ENCODE measurements at regions not wholly inside any gene's neighbourhood (a gene's known extent, or its start where the extent isn't known, plus 50 kb on each side); places are given as distances from the start of the nearest gene placed in this dataset.

DNA sequence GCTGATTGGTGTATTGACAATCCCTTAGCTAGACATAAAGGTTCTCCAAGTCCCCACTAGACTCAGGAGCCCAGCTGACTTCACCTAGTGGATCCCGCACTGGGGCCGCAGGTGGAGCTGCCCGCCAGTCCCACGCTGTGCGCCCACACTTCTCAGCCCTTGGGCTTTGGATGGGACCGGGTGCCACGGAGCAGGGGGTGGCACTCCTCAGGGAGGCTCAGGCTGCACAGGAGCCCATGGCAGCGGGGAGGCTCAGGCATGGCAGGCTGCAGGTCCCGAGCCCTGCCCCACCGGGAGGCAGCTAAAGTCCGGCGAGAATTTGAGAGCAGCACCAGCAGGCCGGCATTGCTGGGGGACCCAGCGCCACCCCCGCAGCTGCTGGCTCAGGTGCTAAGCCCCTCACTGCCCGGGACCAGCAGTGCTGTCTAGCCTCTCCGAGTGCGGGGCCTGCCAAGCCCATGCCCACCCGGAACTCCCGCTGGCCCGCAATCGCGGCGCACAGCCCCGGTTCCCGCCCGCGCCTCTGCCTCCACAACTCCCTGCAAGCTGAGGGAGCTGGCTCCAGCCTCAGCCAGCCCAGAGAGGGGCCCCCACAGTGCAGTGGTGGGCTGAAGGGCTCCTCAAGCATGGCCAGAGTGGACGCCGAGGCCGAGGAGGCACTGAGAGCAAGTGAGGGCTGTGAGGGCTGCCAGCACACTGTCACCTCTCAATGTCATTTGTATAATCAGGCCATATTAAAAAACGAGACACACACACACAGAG, 437.2 kb downstream of the CSNK1G3 start:
- CTCF ChIA-PET = no interaction called here

GRCh38 chr5:123947797-123948196, 435.8 kb downstream of the CSNK1G3 start:
- CTCF ChIA-PET = no interaction called here
- H3K27me3 Mint-ChIP-seq (ENCODE audit: unreplicated experiment) = peaks cover 15% of the 10 kb centered on the region
- no peak overlapping the region for H3K27ac Mint-ChIP-seq (ENCODE audit: unreplicated experiment)
- H3K4me3 Mint-ChIP-seq (ENCODE audit: low read depth, unreplicated experiment) = no peak overlapping the region
- DNase-seq = no peak
- no peak for TF ChIP-seq CTCF (IDR thresholded peaks at IDR 0.05; ENCODE audit: unreplicated experiment)
- intact Hi-C loops (cut with micrococcal nuclease; ENCODE audit: unreplicated experiment) = no loop called here
- H3K9me3 Mint-ChIP-seq (ENCODE audit: low read depth, unreplicated experiment) = peaks cover 1% of the 10 kb centered on the region
- BruUV-seq (replicated peaks) = no TSS peak
- peaks cover 19% of the 10 kb centered on the region for H3K4me1 Mint-ChIP-seq (ENCODE audit: low read depth, unreplicated experiment)
- H3K36me3 Mint-ChIP-seq (ENCODE audit: insufficient read depth, unreplicated experiment) = no peaks in the 10 kb centered on the region

More for the DNA sequence above, 437.2 kb downstream of the CSNK1G3 start:
- no peak for DNase-seq
- TF ChIP-seq CTCF (IDR thresholded peaks at IDR 0.05; ENCODE audit: unreplicated experiment) = no peak
- H3K36me3 Mint-ChIP-seq (ENCODE audit: insufficient read depth, unreplicated experiment) = no peaks in the 10 kb centered on the region
- intact Hi-C loops (cut with micrococcal nuclease; ENCODE audit: unreplicated experiment) = no loop called here
- no TSS peak for BruUV-seq (replicated peaks)
- peaks cover 19% of the 10 kb centered on the region for H3K4me1 Mint-ChIP-seq (ENCODE audit: low read depth, unreplicated experiment)
- no peak overlapping the region for H3K27ac Mint-ChIP-seq (ENCODE audit: unreplicated experiment)
- peaks cover 20% of the 10 kb centered on the region for H3K27me3 Mint-ChIP-seq (ENCODE audit: unreplicated experiment)
- no peaks in the 10 kb centered on the region for H3K9me3 Mint-ChIP-seq (ENCODE audit: low read depth, unreplicated experiment)
- H3K4me3 Mint-ChIP-seq (ENCODE audit: low read depth, unreplicated experiment) = no peak overlapping the region

DNA sequence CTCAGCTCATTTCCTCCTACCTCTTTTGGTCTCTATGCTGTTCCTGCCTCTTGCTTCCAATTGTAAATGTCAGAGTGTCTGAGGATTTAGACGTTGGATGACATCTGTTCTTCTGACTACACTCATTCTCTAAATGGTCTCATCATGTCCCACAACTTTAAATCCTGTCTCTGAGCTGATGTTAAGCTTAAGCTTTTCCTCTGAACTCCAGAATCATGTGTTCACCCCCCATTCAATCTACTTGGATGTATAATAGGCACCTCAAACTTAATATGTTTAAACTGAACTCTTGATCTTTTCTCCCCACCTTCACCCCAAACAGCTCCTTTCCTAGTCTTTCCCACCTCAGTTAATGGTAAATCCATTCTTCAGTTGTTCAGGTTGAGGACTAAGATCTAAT, 433.6 kb downstream of the CSNK1G3 start:
- Mint-ChIP-seq H3K36me3 (ENCODE audit: insufficient read depth, unreplicated experiment) (no peaks in the 10 kb centered on the region), H3K4me3 (ENCODE audit: low read depth, unreplicated experiment) (no peak overlapping the region), H3K27ac (ENCODE audit: unreplicated experiment) (no peak overlapping the region), H3K9me3 (ENCODE audit: low read depth, unreplicated experiment) (peaks cover 8% of the 10 kb centered on the region), H3K27me3 (ENCODE audit: unreplicated experiment) (peaks cover 13% of the 10 kb centered on the region), H3K4me1 (ENCODE audit: low read depth, unreplicated experiment) (no peaks in the 10 kb centered on the region)
- no TSS peak for BruUV-seq (replicated peaks)
- DNase-seq = no peak
- CTCF ChIA-PET = no interaction called here
- TF ChIP-seq CTCF (IDR thresholded peaks at IDR 0.05; ENCODE audit: unreplicated experiment) = no peak
- intact Hi-C loops (cut with micrococcal nuclease; ENCODE audit: unreplicated experiment) = no loop called here

- Mint-ChIP-seq H3K36me3 (ENCODE audit: insufficient read depth, unreplicated experiment) (no peaks in the 10 kb centered on the region), H3K4me1 (ENCODE audit: low read depth, unreplicated experiment) (no peaks in the 10 kb centered on the region), H3K4me3 (ENCODE audit: low read depth, unreplicated experiment) (no peak overlapping the region), H3K27me3 (ENCODE audit: unreplicated experiment) (peaks cover 13% of the 10 kb centered on the region), H3K27ac (ENCODE audit: unreplicated experiment) (no peak overlapping the region), H3K9me3 (ENCODE audit: low read depth, unreplicated experiment) (peaks cover 14% of the 10 kb centered on the region)
- CTCF ChIA-PET = interaction anchor here (1.3 kb wide), 1 partner anchor 34 kb away, joined by 3 read pairs; no protein-coding TSS in a partner anchor
- no TSS peak for BruUV-seq (replicated peaks)
- intact Hi-C loops (cut with micrococcal nuclease; ENCODE audit: unreplicated experiment) = no loop called here
- no peak for TF ChIP-seq CTCF (IDR thresholded peaks at IDR 0.05; ENCODE audit: unreplicated experiment)
- no peak for DNase-seq
Observed at GRCh38 chr5:123943151-123943550, 431.2 kb downstream of the CSNK1G3 start.
